Fibroblast of peridontal ligament (primary cell): ENCODE measurements at regions not wholly inside any gene's neighbourhood (a gene's known extent, or its start where the extent isn't known, plus 50 kb on each side); places are given as distances from the start of the nearest gene placed in this dataset.
"Not testable (repeated sequence)": the region's sequence is repeated elsewhere in the genome, so short reads cannot be mapped to it uniquely, and the experiment has no call there.

Source experiments
- DNase-seq: peaks from one replicate; pipeline ENCODE4 v3.0.0-alpha.2; 2010; ENCODE audit errors: extremely low read depth

- DNase-seq = peak; percentile 23
Observed at GRCh38 chr15:88994286-88994685, 81.1 kb upstream of the MFGE8 start.

GRCh38 chr15:88995449-88995848 lies 82.3 kb upstream of the MFGE8 start:
- no peak for DNase-seq

GRCh38 chr15:88997531-88997930 lies 84.4 kb upstream of the MFGE8 start:
- no peak for DNase-seq

- no peak for DNase-seq
Observed at GRCh38 chr15:88998980-88999713, 86.0 kb upstream of the MFGE8 start.

GRCh38 chr15:89001708-89002275 lies 86.5 kb upstream of the ABHD2 start:
- not testable (repeated sequence) for DNase-seq

GRCh38 chr15:89002281-89002761 lies 85.9 kb upstream of the ABHD2 start:
- peak; percentile 60 for DNase-seq

GRCh38 chr15:89002830-89003229 lies 85.4 kb upstream of the ABHD2 start:
- no peak for DNase-seq

- DNase-seq = peak; percentile 42
Observed at GRCh38 chr15:89003865-89004725, 84.2 kb upstream of the ABHD2 start.

- no peak for DNase-seq
Observed at GRCh38 chr15:89004726-89005030, 83.6 kb upstream of the ABHD2 start.

- DNase-seq = not testable (repeated sequence)
Observed at GRCh38 chr15:89007527-89007926, 80.7 kb upstream of the ABHD2 start.

GRCh38 chr15:89007989-89008388 lies 80.3 kb upstream of the ABHD2 start:
- DNase-seq = no peak

- DNase-seq = no peak
Observed at GRCh38 chr15:89009080-89009479, 79.2 kb upstream of the ABHD2 start.

GRCh38 chr15:89015412-89016097 lies 72.7 kb upstream of the ABHD2 start:
- DNase-seq = no peak

- no peak for DNase-seq
Observed at GRCh38 chr15:89016549-89017041, 71.7 kb upstream of the ABHD2 start.

- DNase-seq = peak; percentile 80
Observed at GRCh38 chr15:89017370-89018066, 70.7 kb upstream of the ABHD2 start.

GRCh38 chr15:89018207-89018606 lies 70.0 kb upstream of the ABHD2 start:
- peak; percentile 80 for DNase-seq

GRCh38 chr15:89019436-89019835 lies 68.8 kb upstream of the ABHD2 start:
- no peak for DNase-seq

GRCh38 chr15:89021224-89021623 lies 67.0 kb upstream of the ABHD2 start:
- DNase-seq = peak; percentile 84

- not testable (repeated sequence) for DNase-seq
Observed at GRCh38 chr15:89021886-89022285, 66.4 kb upstream of the ABHD2 start.

- DNase-seq = no peak
Observed at GRCh38 chr15:89023311-89023961, 64.8 kb upstream of the ABHD2 start.

- DNase-seq = no peak
Observed at GRCh38 chr15:89024418-89024817, 63.8 kb upstream of the ABHD2 start.
